Prostate gland (tissue), 2 donors: ENCODE measurements at regions not wholly inside any gene's neighbourhood (a gene's known extent, or its start where the extent isn't known, plus 50 kb on each side); places are given as distances from the start of the nearest gene placed in this dataset.

ENCODE experiments used
- CTCF ChIP-seq, 4 experiments: fragments of 200-600 bp in 2 of 4; fragments of 450-650 bp in 2 of 4; sonication (generic) in 2 of 4; IDR thresholded peaks; 1 replicate in 3 of 4; 2 replicates in 1 of 4; pipeline ENCODE4 v1.5.1; 2016 to 2019; ENCODE audit warnings: antibody characterized with exemption in 4 of 4, mild to moderate bottlenecking in 2 of 4, moderate library complexity in 2 of 4
- POLR2A ChIP-seq: fragments of 450-650 bp; IDR thresholded peaks from one replicate; pipeline ENCODE4 v1.6.1; 2016; ENCODE audit warnings: antibody characterized with exemption, mild to moderate bottlenecking
- POLR2AphosphoS5 ChIP-seq: sonication (generic); formaldehyde crosslinking; IDR thresholded peaks from one replicate; pipeline ENCODE4 v1.6.1; 2017; ENCODE audit warnings: antibody characterized with exemption

- TF ChIP-seq POLR2A (no peak), POLR2AphosphoS5 (no peak), CTCF (IDR thresholded peaks at IDR 0.05) (no peak)
Observed at GRCh38 chr9:73906671-73907070, 590.5 kb upstream of the RORB start.
